Progenitor cell of endocrine pancreas (in vitro differentiated cells): ENCODE measurements at regions not wholly inside any gene's neighbourhood (a gene's known extent, or its start where the extent isn't known, plus 50 kb on each side); places are given as distances from the start of the nearest gene placed in this dataset.
"Not testable (repeated sequence)": the region's sequence is repeated elsewhere in the genome, so short reads cannot be mapped to it uniquely, and the experiment has no call there.

Experiments used
- DNase-seq: peaks from one replicate; pipeline ENCODE4 v3.0.0; 2021; ENCODE audit warnings: low spot score; ENCODE audit not compliant: unreplicated experiment
- H3K27ac Mint-ChIP-seq: 2 replicates; pipeline ENCODE4 v1.8.0; 2021; ENCODE audit warnings: mild to moderate bottlenecking, moderate library complexity, mixed read lengths
- H3K27me3 Mint-ChIP-seq: 2 replicates; pipeline ENCODE4 v1.8.0; 2021; ENCODE audit warnings: mixed read lengths
- H3K36me3 Mint-ChIP-seq: 2 replicates; pipeline ENCODE4 v1.8.0; 2022; ENCODE audit warnings: mixed read lengths; ENCODE audit not compliant: insufficient read depth
- H3K4me1 Mint-ChIP-seq: 2 replicates; pipeline ENCODE4 v1.8.0; 2021; ENCODE audit warnings: low read depth, mixed read lengths
- H3K4me3 Mint-ChIP-seq: 2 replicates; pipeline ENCODE4 v1.8.0; 2021; ENCODE audit warnings: low read depth, mild to moderate bottlenecking, moderate library complexity, mixed read lengths
- H3K9me3 Mint-ChIP-seq: 2 replicates; pipeline ENCODE4 v1.8.0; 2021; ENCODE audit warnings: low read depth, mixed read lengths
- TF ChIP-seq, protein P1 (sequence below): fragments of 200-600 bp; sonication (generic); IDR thresholded peaks from one replicate; pipeline ENCODE4 v1.5.0; 2021; ENCODE audit warnings: antibody characterized with exemption, mild to moderate bottlenecking; ENCODE audit not compliant: unreplicated experiment

GRCh38 chr11:130533113-130533798, 84.8 kb downstream of the ADAMTS15 start:
- TF ChIP-seq, protein P1, sequence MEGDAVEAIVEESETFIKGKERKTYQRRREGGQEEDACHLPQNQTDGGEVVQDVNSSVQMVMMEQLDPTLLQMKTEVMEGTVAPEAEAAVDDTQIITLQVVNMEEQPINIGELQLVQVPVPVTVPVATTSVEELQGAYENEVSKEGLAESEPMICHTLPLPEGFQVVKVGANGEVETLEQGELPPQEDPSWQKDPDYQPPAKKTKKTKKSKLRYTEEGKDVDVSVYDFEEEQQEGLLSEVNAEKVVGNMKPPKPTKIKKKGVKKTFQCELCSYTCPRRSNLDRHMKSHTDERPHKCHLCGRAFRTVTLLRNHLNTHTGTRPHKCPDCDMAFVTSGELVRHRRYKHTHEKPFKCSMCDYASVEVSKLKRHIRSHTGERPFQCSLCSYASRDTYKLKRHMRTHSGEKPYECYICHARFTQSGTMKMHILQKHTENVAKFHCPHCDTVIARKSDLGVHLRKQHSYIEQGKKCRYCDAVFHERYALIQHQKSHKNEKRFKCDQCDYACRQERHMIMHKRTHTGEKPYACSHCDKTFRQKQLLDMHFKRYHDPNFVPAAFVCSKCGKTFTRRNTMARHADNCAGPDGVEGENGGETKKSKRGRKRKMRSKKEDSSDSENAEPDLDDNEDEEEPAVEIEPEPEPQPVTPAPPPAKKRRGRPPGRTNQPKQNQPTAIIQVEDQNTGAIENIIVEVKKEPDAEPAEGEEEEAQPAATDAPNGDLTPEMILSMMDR = no peak
- no peaks in the 10 kb centered on the region for H3K36me3 Mint-ChIP-seq

GRCh38 chr11:130533871-130534270, 85.4 kb downstream of the ADAMTS15 start:
- Mint-ChIP-seq H3K36me3 (no peaks in the 10 kb centered on the region), H3K27ac (no peak overlapping the region), H3K4me1 (peaks cover 29% of the 10 kb centered on the region), H3K4me3 (no peak overlapping the region), H3K27me3 (peaks cover 15% of the 10 kb centered on the region), H3K9me3 (no peaks in the 10 kb centered on the region)
- TF ChIP-seq, protein P1 = no peak
- no peak for DNase-seq

More at GRCh38 chr11:130533113-130533798, 84.8 kb downstream of the ADAMTS15 start:
- H3K27me3 Mint-ChIP-seq = peaks cover 15% of the 10 kb centered on the region
- no peak for DNase-seq
- H3K4me1 Mint-ChIP-seq = peaks cover 35% of the 10 kb centered on the region
- no peak overlapping the region for H3K27ac Mint-ChIP-seq
- no peak overlapping the region for H3K4me3 Mint-ChIP-seq
- H3K9me3 Mint-ChIP-seq = no peaks in the 10 kb centered on the region

DNA sequence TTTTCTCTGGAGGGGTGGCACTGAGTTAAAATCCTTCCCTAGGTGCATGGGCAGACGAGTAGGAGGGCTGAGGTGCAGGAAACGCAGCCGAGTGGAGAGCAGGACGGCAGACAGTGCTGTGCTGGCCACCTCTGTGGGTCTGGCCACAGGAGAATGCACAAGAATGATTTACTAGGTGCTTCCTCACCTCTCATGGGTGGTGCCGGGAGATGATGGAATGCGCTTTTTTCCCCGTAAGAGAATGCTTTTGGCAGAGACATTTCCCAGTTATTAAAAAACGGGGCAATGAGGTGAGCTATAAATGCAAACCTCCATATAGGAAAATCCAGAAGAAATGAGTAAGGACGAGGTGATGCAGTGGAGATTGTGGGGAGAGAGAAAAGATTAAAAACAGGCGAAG, 86.1 kb downstream of the ADAMTS15 start:
- Mint-ChIP-seq H3K36me3 (no peaks in the 10 kb centered on the region), H3K9me3 (no peaks in the 10 kb centered on the region), H3K27me3 (peaks cover 15% of the 10 kb centered on the region), H3K4me1 (peaks cover 26% of the 10 kb centered on the region), H3K27ac (no peak overlapping the region), H3K4me3 (no peak overlapping the region)
- TF ChIP-seq, protein P1 = no peak
- no peak for DNase-seq

DNA sequence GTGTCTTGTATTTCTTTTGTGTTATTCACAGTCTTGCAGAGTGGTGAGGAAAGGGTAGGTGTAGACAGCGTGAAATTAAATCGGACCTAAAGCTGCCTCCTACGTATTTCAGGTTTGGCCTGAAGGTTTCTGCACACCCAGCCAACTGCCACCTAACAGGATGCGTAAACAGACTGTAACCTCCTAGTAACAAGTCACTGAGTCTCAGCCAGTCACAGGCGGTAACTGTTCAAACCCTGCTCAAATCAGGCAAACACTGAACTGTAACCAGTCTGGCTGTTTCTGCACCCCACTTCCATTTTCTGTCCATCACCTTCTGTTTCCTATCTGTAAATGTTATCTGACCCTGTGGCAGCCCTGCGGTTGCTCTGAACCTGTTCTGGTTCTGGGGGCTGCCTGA, 87.1 kb downstream of the ADAMTS15 start:
- no peak overlapping the region for H3K27ac Mint-ChIP-seq
- no peak overlapping the region for H3K4me3 Mint-ChIP-seq
- no peaks in the 10 kb centered on the region for H3K36me3 Mint-ChIP-seq
- H3K27me3 Mint-ChIP-seq = peaks cover 18% of the 10 kb centered on the region
- TF ChIP-seq, protein P1 = no peak
- no peaks in the 10 kb centered on the region for H3K9me3 Mint-ChIP-seq
- peaks cover 26% of the 10 kb centered on the region for H3K4me1 Mint-ChIP-seq
- DNase-seq = no peak

- no peak for DNase-seq
- H3K4me1 Mint-ChIP-seq = peaks cover 26% of the 10 kb centered on the region
- H3K36me3 Mint-ChIP-seq = no peaks in the 10 kb centered on the region
- no peak overlapping the region for H3K4me3 Mint-ChIP-seq
- TF ChIP-seq, protein P1 = no peak
- H3K27ac Mint-ChIP-seq = no peak overlapping the region
- peaks cover 21% of the 10 kb centered on the region for H3K27me3 Mint-ChIP-seq
- no peaks in the 10 kb centered on the region for H3K9me3 Mint-ChIP-seq
Observed at GRCh38 chr11:130536106-130537040, 87.9 kb downstream of the ADAMTS15 start.

DNA sequence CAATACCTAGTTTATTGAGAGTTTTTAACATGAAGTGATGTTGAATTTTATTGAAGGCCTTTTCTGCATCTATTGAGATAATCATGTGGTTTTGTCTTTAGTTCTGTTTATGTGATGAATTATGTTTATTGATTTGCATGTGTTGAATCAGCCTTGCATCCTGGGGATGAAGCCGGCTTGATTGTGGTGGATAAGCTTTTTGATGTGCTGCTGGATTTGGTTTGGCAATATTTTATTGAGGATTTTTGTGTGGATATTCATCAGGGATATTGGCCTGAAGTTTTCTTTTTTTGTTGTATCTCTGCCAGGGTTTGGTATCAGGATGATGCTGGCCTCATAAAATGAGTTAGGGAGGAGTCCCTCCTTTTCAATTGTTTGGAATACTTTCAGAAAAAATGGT, 91.2 kb downstream of the ADAMTS15 start:
- peaks cover 11% of the 10 kb centered on the region for H3K4me1 Mint-ChIP-seq
- not testable (repeated sequence) for DNase-seq, H3K4me3 Mint-ChIP-seq, H3K36me3 Mint-ChIP-seq, H3K27ac Mint-ChIP-seq, H3K9me3 Mint-ChIP-seq
- H3K27me3 Mint-ChIP-seq = peaks cover 17% of the 10 kb centered on the region
